ENCODE measurements at regions not wholly inside any gene's neighbourhood (a gene's known extent, or its start where the extent isn't known, plus 50 kb on each side); places are given as distances from the start of the nearest gene placed in this dataset.

DNA sequence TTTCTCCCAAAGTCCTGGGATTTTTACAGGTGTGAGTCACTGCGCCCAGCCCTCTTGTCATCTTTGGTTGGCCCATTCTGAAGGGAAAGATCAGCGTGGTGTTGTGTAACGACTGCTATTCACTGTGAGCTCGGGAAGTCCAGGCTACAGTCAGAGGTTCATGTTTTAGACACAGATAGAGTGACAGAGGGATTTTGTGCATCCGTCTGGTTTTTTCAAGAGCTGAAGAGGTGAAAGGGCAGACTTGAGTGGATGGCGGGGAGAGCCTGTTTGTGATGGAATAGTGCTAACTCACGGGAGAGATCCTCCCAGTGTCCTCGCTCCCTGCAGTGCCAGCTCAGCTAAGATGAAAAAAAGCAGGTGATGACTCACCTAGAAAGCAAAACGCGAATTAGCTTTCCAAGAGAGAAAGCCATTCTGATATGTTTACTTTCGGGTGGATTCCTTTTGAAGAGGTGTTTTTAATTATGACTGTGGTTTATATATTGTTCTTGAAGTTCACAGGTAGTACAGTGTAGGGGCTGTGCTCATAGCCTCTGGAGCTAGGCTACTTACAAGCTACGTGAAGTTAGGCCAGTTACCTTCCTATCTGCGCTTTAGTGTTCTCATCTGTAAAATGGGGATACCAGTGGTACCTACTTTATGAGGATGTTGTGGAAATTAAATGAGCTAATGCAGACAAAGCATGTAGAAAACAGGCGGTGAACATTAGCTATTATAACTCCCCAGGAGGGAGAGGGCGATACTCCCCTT, 67.2 kb downstream of the C11orf91 start:
- no peaks in the 10 kb centered on the region for H3K9me3 ChIP-seq
- no peaks in the 10 kb centered on the region for H3K4me1 ChIP-seq
- no peak for DNase-seq (ENCODE audit: low spot score in 2 of 2)
- no peaks in the 10 kb centered on the region for H3K27me3 ChIP-seq
- H3K27ac ChIP-seq = no peak overlapping the region
- TF ChIP-seq POLR2A (IDR thresholded peaks at IDR 0.05) = no peak
- no peak for TF ChIP-seq EP300 (IDR thresholded peaks at IDR 0.05)
- TF ChIP-seq, protein P1, sequence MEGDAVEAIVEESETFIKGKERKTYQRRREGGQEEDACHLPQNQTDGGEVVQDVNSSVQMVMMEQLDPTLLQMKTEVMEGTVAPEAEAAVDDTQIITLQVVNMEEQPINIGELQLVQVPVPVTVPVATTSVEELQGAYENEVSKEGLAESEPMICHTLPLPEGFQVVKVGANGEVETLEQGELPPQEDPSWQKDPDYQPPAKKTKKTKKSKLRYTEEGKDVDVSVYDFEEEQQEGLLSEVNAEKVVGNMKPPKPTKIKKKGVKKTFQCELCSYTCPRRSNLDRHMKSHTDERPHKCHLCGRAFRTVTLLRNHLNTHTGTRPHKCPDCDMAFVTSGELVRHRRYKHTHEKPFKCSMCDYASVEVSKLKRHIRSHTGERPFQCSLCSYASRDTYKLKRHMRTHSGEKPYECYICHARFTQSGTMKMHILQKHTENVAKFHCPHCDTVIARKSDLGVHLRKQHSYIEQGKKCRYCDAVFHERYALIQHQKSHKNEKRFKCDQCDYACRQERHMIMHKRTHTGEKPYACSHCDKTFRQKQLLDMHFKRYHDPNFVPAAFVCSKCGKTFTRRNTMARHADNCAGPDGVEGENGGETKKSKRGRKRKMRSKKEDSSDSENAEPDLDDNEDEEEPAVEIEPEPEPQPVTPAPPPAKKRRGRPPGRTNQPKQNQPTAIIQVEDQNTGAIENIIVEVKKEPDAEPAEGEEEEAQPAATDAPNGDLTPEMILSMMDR (IDR thresholded peaks at IDR 0.05) = no peak
- no peak for TF ChIP-seq POLR2AphosphoS5 (IDR thresholded peaks at IDR 0.05)
- 66% methylated on average over 15 of the region's 15 CpGs for WGBS
- H3K4me3 ChIP-seq = no peak overlapping the region
- H3K36me3 ChIP-seq = no peaks in the 10 kb centered on the region

DNA sequence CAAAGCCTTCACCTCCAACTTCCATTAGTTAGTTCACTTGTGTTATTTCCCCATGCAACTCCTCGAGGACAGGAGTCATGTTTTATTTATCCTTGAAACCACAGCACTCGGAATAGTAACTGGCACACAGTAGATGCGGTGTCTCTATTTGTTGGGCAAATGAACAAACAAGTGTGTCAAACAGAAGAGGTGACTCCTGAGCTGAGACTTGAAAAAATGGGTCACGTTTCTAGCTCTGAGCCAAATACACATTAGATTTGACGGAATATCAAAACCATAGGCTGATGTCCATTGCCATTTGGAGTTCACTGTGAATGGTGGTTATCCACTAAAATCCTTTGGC, 68.9 kb downstream of the C11orf91 start:
- H3K27me3 ChIP-seq = no peaks in the 10 kb centered on the region
- no peak for TF ChIP-seq EP300 (IDR thresholded peaks at IDR 0.05)
- TF ChIP-seq, protein P1 (IDR thresholded peaks at IDR 0.05) = no peak
- no peak for TF ChIP-seq POLR2AphosphoS5 (IDR thresholded peaks at IDR 0.05)
- no peak for TF ChIP-seq POLR2A (IDR thresholded peaks at IDR 0.05)
- no peaks in the 10 kb centered on the region for H3K9me3 ChIP-seq
- no peaks in the 10 kb centered on the region for H3K4me1 ChIP-seq
- WGBS = 88% methylated on average over 5 of the region's 5 CpGs
- no peak for DNase-seq (ENCODE audit: low spot score in 2 of 2)
- H3K4me3 ChIP-seq = no peak overlapping the region
- no peaks in the 10 kb centered on the region for H3K36me3 ChIP-seq
- no peak overlapping the region for H3K27ac ChIP-seq

DNA sequence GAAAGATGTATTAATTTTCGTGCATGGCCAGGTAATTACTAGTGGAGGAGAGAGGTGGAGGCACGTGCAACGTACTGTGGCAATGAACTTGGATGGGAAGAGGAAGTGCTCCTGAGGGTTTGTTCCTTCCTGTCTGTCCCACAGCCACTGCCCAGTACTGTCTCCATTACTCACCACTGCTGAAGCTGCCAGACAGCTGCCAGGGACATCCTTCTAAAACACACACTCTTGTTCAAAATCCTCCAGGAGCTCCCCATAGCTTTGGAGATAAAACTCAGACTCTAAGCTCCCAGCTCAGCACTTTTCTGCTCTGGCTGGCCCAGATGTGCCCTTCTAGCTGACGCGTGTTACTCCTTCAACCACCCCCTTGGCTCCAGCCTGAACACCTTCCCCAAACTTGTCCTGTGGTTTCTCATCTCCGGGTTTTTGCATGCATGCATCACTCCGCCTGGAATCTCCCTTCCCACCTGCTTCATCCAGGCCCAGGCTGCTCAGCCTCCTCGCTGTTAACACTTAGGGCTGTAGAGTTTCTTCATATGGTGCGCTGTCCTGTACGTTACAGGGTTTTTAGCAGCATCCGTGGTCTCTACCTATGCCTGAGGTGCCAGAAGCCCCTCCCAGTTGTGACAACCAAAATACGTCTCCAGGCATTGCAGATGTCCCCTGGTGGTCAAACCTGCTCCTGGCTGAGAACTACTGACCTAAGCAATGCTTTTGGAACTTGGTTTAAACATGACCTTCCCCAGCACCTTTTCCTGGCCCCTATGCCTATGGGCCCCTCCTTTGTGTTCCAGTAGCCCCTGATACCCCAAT, 69.5 kb downstream of the C11orf91 start:
- Histone ChIP-seq H3K9me3 (no peaks in the 10 kb centered on the region), H3K27ac (no peak overlapping the region), H3K4me1 (no peaks in the 10 kb centered on the region), H3K4me3 (no peak overlapping the region), H3K27me3 (no peaks in the 10 kb centered on the region), H3K36me3 (no peaks in the 10 kb centered on the region)
- WGBS = 77% methylated on average over 12 of the region's 12 CpGs
- no peak for DNase-seq (ENCODE audit: low spot score in 2 of 2)
- no peak for TF ChIP-seq POLR2AphosphoS5 (IDR thresholded peaks at IDR 0.05)

DNA sequence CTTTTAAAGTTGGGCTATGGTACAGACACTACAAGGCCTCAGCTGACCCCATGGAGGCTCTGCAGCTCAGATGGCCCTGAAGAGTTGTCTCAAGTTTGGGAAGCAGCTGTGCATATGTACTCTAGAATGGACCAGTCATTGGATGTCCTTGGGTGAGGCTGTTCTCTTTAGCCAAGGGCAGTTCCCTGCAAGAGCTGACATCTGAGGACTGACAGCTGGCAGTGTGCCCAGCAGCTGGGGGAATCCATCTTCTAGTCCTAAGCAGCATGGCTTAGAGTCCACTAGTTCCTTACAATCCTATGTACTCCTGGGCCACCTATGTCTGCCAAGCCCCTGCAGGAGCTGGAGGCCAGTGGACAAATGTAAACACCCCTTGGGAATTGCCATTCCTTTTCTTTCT, 76.5 kb downstream of the C11orf91 start:
- no peak for DNase-seq (ENCODE audit: low spot score in 2 of 2)
- no peak overlapping the region for H3K27ac ChIP-seq
- TF ChIP-seq, protein P1 (IDR thresholded peaks at IDR 0.05) = no peak
- no peak for TF ChIP-seq POLR2AphosphoS5 (IDR thresholded peaks at IDR 0.05)
- TF ChIP-seq POLR2A (IDR thresholded peaks at IDR 0.05) = no peak
- TF ChIP-seq EP300 (IDR thresholded peaks at IDR 0.05) = no peak
- no peak overlapping the region for H3K4me3 ChIP-seq
- H3K9me3 ChIP-seq = no peaks in the 10 kb centered on the region
- no peaks in the 10 kb centered on the region for H3K36me3 ChIP-seq
- H3K27me3 ChIP-seq = no peaks in the 10 kb centered on the region
- no peaks in the 10 kb centered on the region for H3K4me1 ChIP-seq

DNA sequence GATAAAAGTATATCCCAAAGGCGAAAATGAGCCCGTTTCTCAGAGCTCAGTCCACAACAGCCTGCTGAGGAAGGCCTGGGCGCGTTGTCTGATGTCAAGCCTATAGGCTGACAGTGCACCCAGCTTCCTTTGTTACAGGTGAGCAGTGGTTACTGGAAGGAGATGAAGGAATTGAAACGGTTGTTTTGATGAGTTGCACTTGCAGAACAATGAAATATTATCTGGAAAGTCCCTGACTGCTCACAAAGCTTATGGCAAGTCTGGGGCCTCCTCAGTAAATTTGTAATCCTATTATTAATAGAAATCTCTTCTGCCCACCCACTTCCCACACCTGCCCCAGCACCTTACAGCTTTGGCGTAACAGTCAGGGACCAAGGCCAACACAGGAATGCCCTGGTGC, 77.8 kb downstream of the C11orf91 start:
- Histone ChIP-seq H3K36me3 (no peaks in the 10 kb centered on the region), H3K9me3 (no peaks in the 10 kb centered on the region), H3K27me3 (no peaks in the 10 kb centered on the region), H3K4me1 (no peaks in the 10 kb centered on the region), H3K27ac (no peak overlapping the region), H3K4me3 (no peak overlapping the region)
- DNase-seq (ENCODE audit: low spot score in 2 of 2) = no peak
- no peak for TF ChIP-seq POLR2A (IDR thresholded peaks at IDR 0.05)
- TF ChIP-seq POLR2AphosphoS5 (IDR thresholded peaks at IDR 0.05) = no peak
- TF ChIP-seq EP300 (IDR thresholded peaks at IDR 0.05) = no peak
- TF ChIP-seq, protein P1 (IDR thresholded peaks at IDR 0.05) = no peak
- WGBS = 61% methylated on average over 6 of the region's 6 CpGs

Data from suprapubic skin (tissue), 4 donors.